ENCODE measurements at regions not wholly inside any gene's neighbourhood (a gene's known extent, or its start where the extent isn't known, plus 50 kb on each side); places are given as distances from the start of the nearest gene placed in this dataset.

DNA sequence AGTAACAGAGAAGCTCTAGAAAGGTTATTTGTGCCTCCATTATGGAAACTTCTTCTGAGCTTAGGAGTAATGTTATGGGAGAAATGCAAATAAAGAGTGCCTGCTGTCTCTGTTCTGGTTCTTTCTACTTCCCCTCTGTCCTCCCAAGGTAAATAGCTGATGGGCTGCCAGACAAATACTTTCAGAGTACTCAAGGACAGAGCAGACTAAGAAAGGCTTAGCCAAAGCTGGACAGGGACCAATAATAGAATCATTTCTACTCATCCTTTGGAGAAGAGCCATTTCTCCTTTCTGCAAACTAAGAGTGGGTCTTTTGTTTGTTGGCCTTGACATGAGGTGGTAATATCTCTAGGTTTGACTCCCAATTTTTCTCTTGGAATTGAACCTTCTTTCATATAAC lies 136.1 kb downstream of the MID1IP1 start:
- TF ChIP-seq ZNF274 (IDR thresholded peaks at IDR 0.05; ENCODE audit: low read depth, low read length) (no peak), YY1 (IDR thresholded peaks at IDR 0.05; ENCODE audit: insufficient read depth, insufficient read length) (no peak), SUZ12 (IDR thresholded peaks at IDR 0.05; ENCODE audit: extremely low read depth, insufficient read depth, insufficient read length) (no peak)

All from NT2/D1 (cell line).